ENCODE measurements at regions not wholly inside any gene's neighbourhood (a gene's known extent, or its start where the extent isn't known, plus 50 kb on each side); places are given as distances from the start of the nearest gene placed in this dataset.
"Not testable (repeated sequence)": the region's sequence is repeated elsewhere in the genome, so short reads cannot be mapped to it uniquely, and the experiment has no call there.

GRCh38 chr13:47696674-47697073, 304.4 kb downstream of the SUCLA2 start:
- TF ChIP-seq CTCF (IDR thresholded peaks at IDR 0.05; ENCODE audit: low read depth, low read length): no peak
- Histone ChIP-seq H3K36me3 (no peaks in the 10 kb centered on the region), H3K27me3 (ENCODE audit: insufficient read depth, low read depth, severe bottlenecking) (no peaks in the 10 kb centered on the region), H3K9me3 (ENCODE audit: severe bottlenecking) (no peaks in the 10 kb centered on the region), H3K4me3 (ENCODE audit: low read depth, low read length) (no peak overlapping the region), H3K27ac (no peak overlapping the region)
- DNase-seq: no peak

GRCh38 chr13:47687577-47687976, 313.5 kb downstream of the SUCLA2 start:
- no peak overlapping the region for H3K27ac ChIP-seq
- DNase-seq: no peak
- H3K4me3 ChIP-seq (ENCODE audit: low read depth, low read length): no peak overlapping the region

GRCh38 chr13:47685156-47685555, 315.9 kb downstream of the SUCLA2 start:
- H3K27me3 ChIP-seq (ENCODE audit: insufficient read depth, low read depth, severe bottlenecking); H3K27ac ChIP-seq; H3K4me3 ChIP-seq (ENCODE audit: low read depth, low read length); DNase-seq; H3K36me3 ChIP-seq; H3K9me3 ChIP-seq (ENCODE audit: severe bottlenecking): not testable (repeated sequence)

More at GRCh38 chr13:47687577-47687976, 313.5 kb downstream of the SUCLA2 start:
- Histone ChIP-seq H3K27me3 (ENCODE audit: insufficient read depth, low read depth, severe bottlenecking) (no peaks in the 10 kb centered on the region), H3K36me3 (no peaks in the 10 kb centered on the region), H3K9me3 (ENCODE audit: severe bottlenecking) (no peaks in the 10 kb centered on the region)
- TF ChIP-seq CTCF (IDR thresholded peaks at IDR 0.05; ENCODE audit: low read depth, low read length): no peak

- no peak for TF ChIP-seq CTCF (IDR thresholded peaks at IDR 0.05; ENCODE audit: low read depth, low read length)
- Histone ChIP-seq H3K4me3 (ENCODE audit: low read depth, low read length) (no peak overlapping the region), H3K27me3 (ENCODE audit: insufficient read depth, low read depth, severe bottlenecking) (no peaks in the 10 kb centered on the region), H3K9me3 (ENCODE audit: severe bottlenecking) (no peaks in the 10 kb centered on the region), H3K36me3 (no peaks in the 10 kb centered on the region), H3K27ac (no peak overlapping the region)
- no peak for DNase-seq
Measured at GRCh38 chr13:47680748-47681147, 320.3 kb downstream of the SUCLA2 start.

GRCh38 chr13:47679401-47679800, 321.7 kb downstream of the SUCLA2 start:
- no peak overlapping the region for H3K27ac ChIP-seq
- H3K27me3 ChIP-seq (ENCODE audit: insufficient read depth, low read depth, severe bottlenecking): no peaks in the 10 kb centered on the region
- H3K36me3 ChIP-seq: no peaks in the 10 kb centered on the region
- no peak for DNase-seq
- no peak overlapping the region for H3K4me3 ChIP-seq (ENCODE audit: low read depth, low read length)
- TF ChIP-seq CTCF (IDR thresholded peaks at IDR 0.05; ENCODE audit: low read depth, low read length): no peak
- H3K9me3 ChIP-seq (ENCODE audit: severe bottlenecking): no peaks in the 10 kb centered on the region

GRCh38 chr13:47678201-47678968, 322.7 kb downstream of the SUCLA2 start:
- Histone ChIP-seq H3K4me3 (ENCODE audit: low read depth, low read length) (no peak overlapping the region), H3K9me3 (ENCODE audit: severe bottlenecking) (no peaks in the 10 kb centered on the region), H3K27ac (no peak overlapping the region), H3K36me3 (no peaks in the 10 kb centered on the region), H3K27me3 (ENCODE audit: insufficient read depth, low read depth, severe bottlenecking) (no peaks in the 10 kb centered on the region)
- no peak for DNase-seq
- TF ChIP-seq CTCF (IDR thresholded peaks at IDR 0.05; ENCODE audit: low read depth, low read length): no peak

Data from WERI-Rb-1 (cell line).